ENCODE measurements at regions not wholly inside any gene's neighbourhood (a gene's known extent, or its start where the extent isn't known, plus 50 kb on each side); places are given as distances from the start of the nearest gene placed in this dataset.
"Not testable (repeated sequence)": the region's sequence is repeated elsewhere in the genome, so short reads cannot be mapped to it uniquely, and the experiment has no call there.

DNA sequence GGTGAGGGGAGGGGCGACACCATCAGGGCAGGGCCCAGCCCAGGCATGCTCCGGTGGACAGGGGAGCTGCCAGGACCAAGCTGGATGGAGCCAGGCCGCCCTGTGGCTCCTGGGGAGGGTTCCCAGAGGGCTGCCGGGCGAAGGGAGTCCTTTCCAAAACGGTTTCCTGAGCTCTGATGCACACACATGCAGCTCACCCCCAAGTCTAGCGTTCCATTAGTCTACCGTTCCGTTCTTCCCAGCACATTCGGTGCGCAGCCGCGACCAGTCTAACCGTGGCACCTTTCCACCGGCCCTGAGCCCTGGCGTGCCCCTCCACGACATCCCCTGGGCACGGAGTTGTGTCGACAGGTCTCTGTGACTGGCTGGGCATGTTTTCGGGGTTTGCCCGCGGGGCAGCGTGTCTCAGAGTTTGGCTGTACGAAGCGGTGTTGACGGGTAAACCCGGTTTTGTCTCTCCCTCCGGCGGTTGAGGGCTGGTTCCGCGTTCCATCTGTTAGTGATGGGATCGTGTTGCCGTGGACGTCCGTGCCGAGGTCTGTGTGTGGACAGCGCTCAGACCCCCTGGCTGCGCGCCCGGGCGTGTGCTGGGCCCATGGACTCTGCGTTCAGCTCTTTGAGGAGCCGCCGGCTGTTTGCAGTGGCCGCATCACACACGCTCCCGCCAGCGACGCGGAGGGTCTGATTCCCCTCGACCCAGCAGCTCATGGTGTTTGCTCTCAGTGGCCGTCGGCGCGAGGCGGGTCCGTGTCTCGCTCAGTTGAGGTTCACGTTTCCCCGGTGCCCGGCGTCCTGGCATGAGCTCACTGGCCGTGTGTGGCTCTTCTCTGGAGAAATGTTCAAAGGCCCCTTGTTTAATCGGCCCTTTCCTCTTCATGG, 121.2 kb downstream of the IGLL1 start (continued):
- no peak for TF ChIP-seq ZNF239 (tag by site-specific recombination; IDR thresholded peaks at IDR 0.05)

DNA sequence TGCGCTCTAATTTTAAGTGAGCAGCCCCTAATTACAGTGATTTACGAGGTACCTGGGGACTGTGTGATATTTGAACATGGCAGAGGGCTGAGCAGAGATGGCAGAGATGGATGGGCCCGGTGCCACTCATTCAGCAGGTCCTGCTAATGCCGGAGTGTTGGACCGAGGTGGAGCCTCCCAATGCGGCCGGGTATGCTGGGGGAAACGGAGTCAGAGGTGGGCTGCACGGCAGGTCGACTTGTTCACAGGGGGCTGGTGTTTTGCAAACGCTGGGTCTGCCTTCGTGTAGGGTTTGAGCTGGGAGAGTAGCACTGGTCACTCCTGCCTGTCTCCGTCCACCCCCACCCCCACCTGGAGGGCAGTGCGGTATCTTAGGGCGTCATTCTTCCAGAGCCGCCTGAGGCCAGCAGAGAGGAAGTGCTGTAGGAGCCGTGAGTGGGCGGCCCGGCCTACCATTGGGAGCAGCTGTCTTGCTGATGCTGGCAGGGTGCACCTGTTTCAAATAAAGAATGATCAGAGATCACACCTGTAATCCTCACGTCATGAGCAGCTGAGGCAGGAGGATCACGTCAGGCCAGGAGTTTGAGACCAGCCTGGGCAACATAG, 122.6 kb downstream of the IGLL1 start:
- H3K4me1 ChIP-seq (ENCODE audit: control insufficient read depth, insufficient read depth, low read length) = no peaks in the 10 kb centered on the region
- no peak overlapping the region for H3K4me3 ChIP-seq (ENCODE audit: low read depth, low read length)
- POLR2A ChIA-PET = no interaction called here

DNA sequence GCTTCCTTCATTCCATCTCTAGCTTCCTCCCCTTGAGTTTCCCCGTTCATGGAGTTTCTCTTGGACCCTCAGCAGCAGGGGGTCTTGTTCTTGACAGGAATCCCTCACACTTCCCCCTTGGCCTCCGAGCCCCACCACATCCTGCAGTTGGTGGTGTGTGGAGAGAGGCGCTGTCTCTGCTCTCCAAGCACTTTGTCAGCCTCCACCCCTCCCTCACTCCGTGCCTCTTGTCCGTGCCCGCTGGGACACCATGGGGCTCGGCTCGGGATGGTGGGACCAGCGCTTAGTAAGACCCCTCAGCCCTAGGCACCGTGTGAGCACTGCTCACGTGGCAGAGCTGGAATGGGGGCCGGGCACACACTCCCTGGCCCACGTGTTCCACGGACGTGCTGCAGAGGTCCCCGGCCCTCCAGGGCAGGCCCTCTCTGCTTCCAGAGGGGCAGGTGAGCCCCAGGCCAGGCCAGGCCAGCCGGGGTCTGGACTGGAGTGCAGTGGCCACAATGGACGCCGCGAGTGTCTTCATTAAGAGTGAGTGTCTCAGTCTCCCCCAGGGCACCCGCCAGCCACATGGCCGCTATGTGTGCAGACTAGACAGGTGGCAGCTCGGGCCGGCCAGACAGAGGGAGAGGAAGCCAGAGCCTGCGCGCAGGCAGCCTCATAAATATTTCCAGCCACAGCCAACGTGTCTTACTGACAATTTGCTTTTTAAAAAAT, 123.3 kb downstream of the IGLL1 start:
- H3K4me1 ChIP-seq (ENCODE audit: control insufficient read depth, insufficient read depth, low read length); H3K36me3 ChIP-seq (ENCODE audit: control insufficient read depth in 2 of 2, insufficient read depth in 1 of 2, low read length in 2 of 2); H3K27ac ChIP-seq (ENCODE audit: extremely low read depth, low read depth, low read length); POLR2A ChIA-PET; H3K9me3 ChIP-seq (ENCODE audit: control insufficient read depth, insufficient read depth, low read depth, low read length); H3K4me3 ChIP-seq (ENCODE audit: low read depth, low read length): not testable (repeated sequence)
- CTCF ChIA-PET = interaction anchor here (0.6 kb wide), 1 partner anchor 270 kb away, joined by 5 read pairs; no protein-coding TSS in a partner anchor

More for the DNA sequence above, 122.6 kb downstream of the IGLL1 start:
- CTCF ChIA-PET = no interaction called here
- TF ChIP-seq, protein P1, sequence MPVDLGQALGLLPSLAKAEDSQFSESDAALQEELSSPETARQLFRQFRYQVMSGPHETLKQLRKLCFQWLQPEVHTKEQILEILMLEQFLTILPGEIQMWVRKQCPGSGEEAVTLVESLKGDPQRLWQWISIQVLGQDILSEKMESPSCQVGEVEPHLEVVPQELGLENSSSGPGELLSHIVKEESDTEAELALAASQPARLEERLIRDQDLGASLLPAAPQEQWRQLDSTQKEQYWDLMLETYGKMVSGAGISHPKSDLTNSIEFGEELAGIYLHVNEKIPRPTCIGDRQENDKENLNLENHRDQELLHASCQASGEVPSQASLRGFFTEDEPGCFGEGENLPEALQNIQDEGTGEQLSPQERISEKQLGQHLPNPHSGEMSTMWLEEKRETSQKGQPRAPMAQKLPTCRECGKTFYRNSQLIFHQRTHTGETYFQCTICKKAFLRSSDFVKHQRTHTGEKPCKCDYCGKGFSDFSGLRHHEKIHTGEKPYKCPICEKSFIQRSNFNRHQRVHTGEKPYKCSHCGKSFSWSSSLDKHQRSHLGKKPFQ (tag by site-specific recombination; IDR thresholded peaks at IDR 0.05) = no peak
- TF ChIP-seq FEZF1 (tag by site-specific recombination; IDR thresholded peaks at IDR 0.05) (no peak), BCL11B (tag by site-specific recombination; IDR thresholded peaks at IDR 0.05; ENCODE audit: low read depth) (no peak), BCL11A (tag by site-specific recombination; IDR thresholded peaks at IDR 0.05; ENCODE audit: low read depth) (no peak), ZNF19 (tag by site-specific recombination; IDR thresholded peaks at IDR 0.05; ENCODE audit: low read depth) (no peak), ZFP37 (tag by site-specific recombination; IDR thresholded peaks at IDR 0.05) (no peak), ZBTB1 (tag by site-specific recombination; IDR thresholded peaks at IDR 0.05) (no peak)
- Histone ChIP-seq H3K36me3 (ENCODE audit: control insufficient read depth in 2 of 2, insufficient read depth in 1 of 2, low read length in 2 of 2) (no peaks in the 10 kb centered on the region), H3K27ac (ENCODE audit: extremely low read depth, low read depth, low read length) (no peak overlapping the region), H3K9me3 (ENCODE audit: control insufficient read depth, insufficient read depth, low read depth, low read length) (no peaks in the 10 kb centered on the region)

DNA sequence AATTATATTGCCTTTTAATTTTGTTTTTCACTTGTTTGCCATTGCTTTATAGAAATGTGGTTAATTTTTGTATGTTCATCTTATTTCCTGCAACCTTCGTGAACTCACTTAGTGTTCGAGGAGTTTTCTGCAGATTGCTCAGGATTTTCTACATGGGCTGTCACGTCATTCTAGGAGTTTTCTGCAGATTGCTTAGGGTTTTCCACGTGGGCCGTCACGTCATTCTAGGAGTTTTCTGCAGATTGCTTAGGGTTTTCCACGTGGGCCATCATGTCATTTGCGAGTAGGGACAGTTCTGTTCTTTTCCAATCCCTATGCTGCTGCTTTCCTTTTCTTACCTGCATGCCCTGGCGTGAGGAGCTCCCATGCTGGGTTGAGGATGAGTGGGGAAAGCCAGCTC, 125.7 kb downstream of the IGLL1 start:
- POLR2A ChIA-PET; CTCF ChIA-PET; H3K36me3 ChIP-seq (ENCODE audit: control insufficient read depth in 2 of 2, insufficient read depth in 1 of 2, low read length in 2 of 2); H3K9me3 ChIP-seq (ENCODE audit: control insufficient read depth, insufficient read depth, low read depth, low read length); H3K27ac ChIP-seq (ENCODE audit: extremely low read depth, low read depth, low read length); H3K4me3 ChIP-seq (ENCODE audit: low read depth, low read length); H3K4me1 ChIP-seq (ENCODE audit: control insufficient read depth, insufficient read depth, low read length): not testable (repeated sequence)
- TF ChIP-seq ZFP3 (tag by site-specific recombination; IDR thresholded peaks at IDR 0.05; ENCODE audit: low read depth) = peak; percentile 90

DNA sequence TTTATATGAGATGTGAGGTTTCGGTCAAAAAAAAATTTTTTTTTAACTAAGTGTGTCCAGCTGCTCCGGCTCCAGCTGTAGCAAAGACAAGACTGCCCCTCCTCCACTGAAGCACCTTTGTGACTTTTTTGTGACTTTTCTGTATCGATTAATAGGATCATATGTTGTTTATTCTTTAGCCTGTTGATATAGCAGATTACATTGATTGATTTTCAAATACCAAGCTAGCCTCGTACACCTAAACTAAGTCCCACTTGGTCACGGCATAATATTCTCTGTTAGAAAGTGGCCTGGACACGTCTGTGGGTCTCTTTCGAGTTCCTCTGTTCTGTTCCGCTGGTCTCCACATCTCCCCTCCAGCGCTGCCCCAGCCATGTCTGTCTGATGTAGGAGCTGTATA, 126.8 kb downstream of the IGLL1 start:
- Histone ChIP-seq H3K9me3 (ENCODE audit: control insufficient read depth, insufficient read depth, low read depth, low read length) (no peaks in the 10 kb centered on the region), H3K36me3 (ENCODE audit: control insufficient read depth in 2 of 2, insufficient read depth in 1 of 2, low read length in 2 of 2) (no peaks in the 10 kb centered on the region), H3K4me1 (ENCODE audit: control insufficient read depth, insufficient read depth, low read length) (no peaks in the 10 kb centered on the region), H3K27ac (ENCODE audit: extremely low read depth, low read depth, low read length) (no peak overlapping the region), H3K4me3 (ENCODE audit: low read depth, low read length) (no peak overlapping the region)
- CTCF ChIA-PET = interaction anchor here (0.6 to 1.1 kb wide), 3 partner anchors 9 to 163 kb away, joined by 3 to 4 read pairs (median 3); no protein-coding TSS in a partner anchor
- POLR2A ChIA-PET = no interaction called here
- no peak for TF ChIP-seq ZNF768 (tag by site-specific recombination; IDR thresholded peaks at IDR 0.05)
- TF ChIP-seq, protein P2, sequence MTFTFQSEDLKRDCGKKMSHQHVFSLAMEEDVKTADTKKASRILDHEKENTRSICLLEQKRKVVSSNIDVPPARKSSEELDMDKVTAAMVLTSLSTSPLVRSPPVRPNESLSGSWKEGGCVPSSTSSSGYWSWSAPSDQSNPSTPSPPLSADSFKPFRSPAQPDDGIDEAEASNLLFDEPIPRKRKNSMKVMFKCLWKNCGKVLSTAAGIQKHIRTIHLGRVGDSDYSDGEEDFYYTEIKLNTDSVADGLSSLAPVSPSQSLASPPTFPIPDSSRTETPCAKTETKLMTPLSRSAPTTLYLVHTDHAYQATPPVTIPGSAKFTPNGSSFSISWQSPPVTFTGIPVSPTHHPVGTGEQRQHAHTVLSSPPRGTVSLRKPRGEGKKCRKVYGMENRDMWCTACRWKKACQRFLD (tag by site-specific recombination; IDR thresholded peaks at IDR 0.05) = no peak
- TF ChIP-seq, protein P3, sequence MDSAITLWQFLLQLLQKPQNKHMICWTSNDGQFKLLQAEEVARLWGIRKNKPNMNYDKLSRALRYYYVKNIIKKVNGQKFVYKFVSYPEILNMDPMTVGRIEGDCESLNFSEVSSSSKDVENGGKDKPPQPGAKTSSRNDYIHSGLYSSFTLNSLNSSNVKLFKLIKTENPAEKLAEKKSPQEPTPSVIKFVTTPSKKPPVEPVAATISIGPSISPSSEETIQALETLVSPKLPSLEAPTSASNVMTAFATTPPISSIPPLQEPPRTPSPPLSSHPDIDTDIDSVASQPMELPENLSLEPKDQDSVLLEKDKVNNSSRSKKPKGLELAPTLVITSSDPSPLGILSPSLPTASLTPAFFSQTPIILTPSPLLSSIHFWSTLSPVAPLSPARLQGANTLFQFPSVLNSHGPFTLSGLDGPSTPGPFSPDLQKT (IDR thresholded peaks at IDR 0.05; ENCODE audit: borderline replicate concordance, low read depth, low read length) = no peak
- TF ChIP-seq ZNF664 (tag by site-specific recombination; IDR thresholded peaks at IDR 0.05) = no peak
- no peak for TF ChIP-seq PRDM1 (tag by site-specific recombination; IDR thresholded peaks at IDR 0.05)
- TF ChIP-seq, protein P4, sequence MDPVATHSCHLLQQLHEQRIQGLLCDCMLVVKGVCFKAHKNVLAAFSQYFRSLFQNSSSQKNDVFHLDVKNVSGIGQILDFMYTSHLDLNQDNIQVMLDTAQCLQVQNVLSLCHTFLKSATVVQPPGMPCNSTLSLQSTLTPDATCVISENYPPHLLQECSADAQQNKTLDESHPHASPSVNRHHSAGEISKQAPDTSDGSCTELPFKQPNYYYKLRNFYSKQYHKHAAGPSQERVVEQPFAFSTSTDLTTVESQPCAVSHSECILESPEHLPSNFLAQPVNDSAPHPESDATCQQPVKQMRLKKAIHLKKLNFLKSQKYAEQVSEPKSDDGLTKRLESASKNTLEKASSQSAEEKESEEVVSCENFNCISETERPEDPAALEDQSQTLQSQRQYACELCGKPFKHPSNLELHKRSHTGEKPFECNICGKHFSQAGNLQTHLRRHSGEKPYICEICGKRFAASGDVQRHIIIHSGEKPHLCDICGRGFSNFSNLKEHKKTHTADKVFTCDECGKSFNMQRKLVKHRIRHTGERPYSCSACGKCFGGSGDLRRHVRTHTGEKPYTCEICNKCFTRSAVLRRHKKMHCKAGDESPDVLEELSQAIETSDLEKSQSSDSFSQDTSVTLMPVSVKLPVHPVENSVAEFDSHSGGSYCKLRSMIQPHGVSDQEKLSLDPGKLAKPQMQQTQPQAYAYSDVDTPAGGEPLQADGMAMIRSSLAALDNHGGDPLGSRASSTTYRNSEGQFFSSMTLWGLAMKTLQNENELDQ (tag by site-specific recombination; IDR thresholded peaks at IDR 0.05; ENCODE audit: low read depth) = no peak
- TF ChIP-seq ZIC2 (tag by site-specific recombination; IDR thresholded peaks at IDR 0.05) = no peak
- no peak for TF ChIP-seq ZSCAN23 (tag by site-specific recombination; IDR thresholded peaks at IDR 0.05)
- no peak for TF ChIP-seq ZNF629 (tag by site-specific recombination; IDR thresholded peaks at IDR 0.05)

Measured in HEK293 (cell line).